GM19397 (cell line): ENCODE measurements at regions not wholly inside any gene's neighbourhood (a gene's known extent, or its start where the extent isn't known, plus 50 kb on each side); places are given as distances from the start of the nearest gene placed in this dataset.

Experiments
- ATAC-seq: cut with Tn5 transposase; IDR thresholded peaks from one replicate; pipeline ENCODE4 v1.9.1; 2021; ENCODE audit warnings: mild to moderate bottlenecking, moderate library complexity; ENCODE audit not compliant: unreplicated experiment

DNA sequence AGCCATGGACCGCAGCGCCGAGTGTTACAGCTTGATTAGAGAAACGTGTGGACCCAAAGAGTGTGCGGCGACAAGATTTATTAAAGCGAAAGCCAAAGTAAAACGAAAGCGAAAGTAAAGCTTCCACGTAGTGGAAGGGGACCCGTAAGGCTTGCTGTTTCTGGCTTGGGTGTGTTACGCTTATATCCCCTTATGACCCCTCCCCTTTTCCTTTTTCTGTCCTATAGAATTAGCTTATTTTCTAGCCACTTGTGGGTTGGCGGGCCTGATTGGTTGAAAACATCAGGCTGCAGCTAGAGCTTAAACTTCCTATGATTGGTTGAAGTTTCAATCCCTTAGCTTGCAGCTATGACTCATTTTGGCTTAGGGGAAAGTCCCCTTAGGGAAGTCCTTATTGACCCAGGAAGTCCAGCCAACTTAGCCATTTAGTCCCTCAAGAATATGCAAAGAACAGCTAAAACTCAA is 969.7 kb downstream of the DCDC2C start:
- ATAC-seq = no peak

- ATAC-seq = no peak
Measured at GRCh38 chr2:4674007-4674406, 970.6 kb downstream of the DCDC2C start.

- ATAC-seq = no peak
Measured at GRCh38 chr2:4675295-4675694, 971.9 kb downstream of the DCDC2C start.

- ATAC-seq = no peak
Measured at GRCh38 chr2:4678927-4679326, 975.6 kb downstream of the DCDC2C start.

DNA sequence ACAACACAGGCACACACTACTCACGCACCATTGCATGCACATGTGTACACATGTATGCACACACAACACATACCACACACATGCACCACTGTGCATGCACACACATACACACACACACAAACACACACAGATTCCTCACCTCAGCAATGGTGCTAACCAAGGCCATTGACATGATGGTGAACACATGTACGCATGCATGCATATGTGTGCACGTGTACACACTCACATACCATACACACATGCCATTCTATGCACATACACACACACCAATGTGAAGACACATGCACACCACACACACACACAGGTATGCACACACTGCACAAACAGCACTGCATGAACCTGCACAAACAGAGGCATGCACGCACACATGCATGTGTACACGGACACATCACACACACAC is 976.0 kb downstream of the DCDC2C start:
- ATAC-seq = no peak

DNA sequence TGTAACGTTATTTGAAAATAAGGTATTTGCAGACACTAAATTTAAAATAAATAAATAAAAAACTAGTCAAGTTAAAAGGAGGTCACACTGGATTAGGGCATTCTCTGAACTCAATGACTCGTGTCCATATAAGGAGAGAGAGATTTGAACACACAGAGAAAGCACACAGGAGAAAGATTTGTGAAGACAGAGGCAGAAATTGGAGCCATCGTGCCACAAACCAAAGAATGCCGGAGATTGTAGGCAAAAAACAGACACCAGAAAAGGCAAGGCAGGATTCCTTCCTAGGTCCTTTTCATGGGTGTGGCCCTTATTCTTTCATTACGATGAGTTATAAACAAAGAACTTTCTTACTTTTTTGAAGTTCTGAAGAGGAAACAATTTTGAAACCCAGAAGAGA is 981.5 kb downstream of the DCDC2C start:
- no peak for ATAC-seq

DNA sequence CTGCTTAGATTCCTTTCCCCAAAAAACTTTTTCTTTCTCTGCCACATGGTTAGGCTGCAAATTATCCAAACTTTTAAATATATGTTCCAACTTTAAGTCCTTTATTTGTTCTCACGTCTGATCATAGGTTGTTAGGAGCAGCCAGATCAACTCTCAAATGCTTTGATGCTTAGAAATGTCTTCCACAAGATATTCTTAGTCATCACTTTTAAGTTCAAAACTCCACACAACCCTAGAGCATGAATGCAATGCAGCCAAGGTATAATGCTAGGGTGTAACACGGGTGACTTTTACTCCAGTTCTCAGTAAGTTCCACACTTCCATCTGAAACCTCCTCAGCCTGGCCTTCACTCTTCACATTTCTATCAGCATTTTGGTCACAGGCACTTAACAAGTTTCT is 987.5 kb downstream of the DCDC2C start:
- no peak for ATAC-seq

GRCh38 chr2:4693266-4693665 is 989.9 kb downstream of the DCDC2C start:
- ATAC-seq = no peak

DNA sequence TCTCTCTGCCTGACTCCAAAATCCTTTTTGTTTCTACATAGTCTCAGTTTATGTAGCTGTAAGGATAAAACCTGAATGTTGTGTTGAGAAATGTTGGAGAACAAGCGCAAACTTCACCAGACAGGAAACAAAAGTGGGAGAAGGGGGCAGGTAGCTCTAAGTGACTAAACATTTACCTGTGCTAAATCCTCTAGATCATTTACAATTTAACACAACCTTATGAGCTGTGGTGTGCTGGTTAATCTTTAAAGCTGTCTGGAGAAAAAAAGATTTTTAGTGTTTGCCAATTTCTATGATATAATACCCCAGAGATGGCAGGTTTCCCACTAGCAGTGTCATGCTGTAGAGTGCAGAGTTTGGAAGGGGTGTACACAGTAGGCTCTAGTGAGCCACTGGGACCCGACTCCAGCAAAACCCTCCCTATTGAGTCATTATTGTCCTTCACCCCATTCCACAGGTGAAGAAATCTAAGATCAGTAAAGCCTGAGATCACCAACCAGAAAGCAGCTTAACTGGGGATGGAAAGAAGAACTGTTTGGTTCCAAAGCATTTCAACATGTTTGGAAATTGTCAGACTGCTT is 992.0 kb downstream of the DCDC2C start:
- ATAC-seq = no peak

- no peak for ATAC-seq
Measured at GRCh38 chr2:4715065-4715464, 977.1 kb upstream of the SOX11 start.

DNA sequence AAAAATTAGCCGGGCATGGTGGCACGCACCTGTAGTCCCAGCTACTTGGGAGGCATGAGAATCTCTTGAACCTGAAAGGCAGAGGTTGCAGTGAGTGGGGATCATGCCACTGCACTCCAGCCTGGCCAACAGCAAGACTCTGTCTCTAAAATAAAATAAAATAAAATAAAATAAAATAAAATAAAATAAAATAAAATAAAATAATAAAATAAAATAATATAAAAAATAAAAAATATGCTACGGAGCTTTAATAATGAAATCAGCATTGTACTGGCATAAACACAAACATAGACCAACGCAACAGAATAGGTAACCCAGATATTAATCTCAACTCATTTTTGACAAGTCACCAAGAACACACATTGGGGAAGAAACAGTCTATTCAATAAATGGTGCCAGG is 973.4 kb upstream of the SOX11 start:
- no peak for ATAC-seq

DNA sequence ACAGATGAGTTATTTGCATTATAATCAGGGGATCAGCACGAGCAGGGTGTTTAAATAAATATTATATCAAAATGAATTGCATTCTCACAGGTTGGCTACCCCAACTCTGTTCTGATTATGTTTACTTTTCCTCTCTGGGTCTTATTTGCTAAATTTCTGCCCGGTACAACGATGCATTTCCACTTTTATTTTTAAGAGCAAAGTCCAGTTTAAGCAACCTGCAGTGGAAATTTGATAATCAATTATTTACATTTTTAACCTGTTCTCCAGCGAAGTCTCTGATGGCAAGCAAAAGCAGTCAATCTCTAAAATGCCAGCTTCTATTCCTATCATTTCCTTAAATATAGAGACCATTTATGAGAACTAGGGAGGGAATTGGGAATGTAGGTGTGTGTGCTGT is 966.6 kb upstream of the SOX11 start:
- ATAC-seq = no peak

GRCh38 chr2:4732560-4732959 is 959.6 kb upstream of the SOX11 start:
- no peak for ATAC-seq

GRCh38 chr2:4745056-4745991 is 946.9 kb upstream of the SOX11 start:
- ATAC-seq = no peak

- no peak for ATAC-seq
Measured at GRCh38 chr2:4753721-4754120, 938.5 kb upstream of the SOX11 start.

DNA sequence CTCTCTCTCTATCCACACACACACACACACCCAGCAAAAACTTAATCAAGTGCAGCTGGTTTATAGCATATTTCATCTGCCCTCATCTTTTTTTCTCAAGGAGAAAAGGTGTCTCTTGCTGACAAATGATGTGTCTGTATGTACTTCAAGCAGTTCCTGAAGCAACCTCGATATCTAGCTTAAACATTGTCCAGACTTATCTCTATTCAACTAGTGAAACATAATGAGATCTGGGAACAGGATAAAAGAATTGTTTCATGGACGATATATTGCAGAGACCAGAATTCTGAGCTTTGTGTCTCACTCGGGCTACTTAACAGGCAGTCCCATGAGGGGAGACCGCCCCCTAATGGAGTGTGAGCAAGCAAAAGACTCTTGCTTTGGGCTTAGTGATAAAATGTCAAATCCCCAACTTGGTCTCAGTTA is 929.2 kb upstream of the SOX11 start:
- no peak for ATAC-seq

DNA sequence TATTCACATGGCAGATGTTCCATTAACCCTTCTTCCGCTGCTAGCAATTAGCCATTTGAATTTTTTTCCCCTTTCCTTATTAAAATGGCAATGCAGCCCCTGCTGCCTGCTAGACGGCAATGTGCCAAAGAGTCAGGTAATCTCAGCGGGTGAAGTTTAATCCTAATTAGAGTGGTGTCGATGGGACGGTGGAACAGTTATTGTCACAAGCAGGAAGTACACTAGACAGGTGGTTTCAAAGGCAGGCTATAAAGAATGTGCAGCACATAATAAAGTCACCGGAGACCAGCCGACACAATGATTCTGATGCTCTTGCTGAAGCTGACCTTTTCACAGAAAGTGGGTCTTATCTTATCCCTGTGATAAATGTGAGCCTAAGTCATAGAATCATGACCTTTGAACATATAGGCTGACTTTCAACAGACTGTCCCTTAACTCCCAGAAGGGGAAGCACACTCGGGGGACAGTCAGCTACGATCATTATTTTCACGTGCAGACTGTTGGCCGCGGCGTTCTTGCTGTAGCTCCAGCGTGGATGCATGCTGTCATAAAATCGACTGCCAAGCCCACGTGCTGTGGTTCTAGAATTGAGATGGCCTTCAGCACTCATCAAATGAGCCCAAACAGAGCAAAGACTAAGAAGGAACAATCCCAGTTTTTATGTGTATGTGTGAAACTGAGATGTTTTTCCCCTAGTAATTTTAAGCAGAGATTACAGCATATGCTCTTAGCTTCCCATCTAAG is 926.2 kb upstream of the SOX11 start:
- no peak for ATAC-seq

- no peak for ATAC-seq
Measured at GRCh38 chr2:4775668-4776067, 916.5 kb upstream of the SOX11 start.

DNA sequence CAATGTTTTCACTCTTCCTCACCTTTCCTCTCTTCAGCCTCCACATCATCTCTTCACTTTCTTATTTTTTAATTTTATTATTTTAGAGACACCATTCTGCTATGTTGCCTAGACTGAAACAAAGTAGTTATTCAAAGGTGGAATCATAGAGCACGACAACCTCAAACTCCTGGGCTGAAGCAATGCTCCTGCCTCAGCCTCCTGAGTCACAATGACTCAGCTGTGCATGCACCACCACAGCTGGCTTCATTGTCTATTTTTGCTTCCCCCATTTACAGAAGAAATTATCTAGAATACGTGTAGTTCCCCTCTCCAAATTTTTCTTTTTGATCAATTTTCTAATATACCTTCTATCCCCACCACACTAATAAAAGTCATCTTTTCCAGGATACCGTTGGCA is 911.5 kb upstream of the SOX11 start:
- ATAC-seq = no peak

GRCh38 chr2:4782647-4783046 is 909.5 kb upstream of the SOX11 start:
- ATAC-seq = no peak

DNA sequence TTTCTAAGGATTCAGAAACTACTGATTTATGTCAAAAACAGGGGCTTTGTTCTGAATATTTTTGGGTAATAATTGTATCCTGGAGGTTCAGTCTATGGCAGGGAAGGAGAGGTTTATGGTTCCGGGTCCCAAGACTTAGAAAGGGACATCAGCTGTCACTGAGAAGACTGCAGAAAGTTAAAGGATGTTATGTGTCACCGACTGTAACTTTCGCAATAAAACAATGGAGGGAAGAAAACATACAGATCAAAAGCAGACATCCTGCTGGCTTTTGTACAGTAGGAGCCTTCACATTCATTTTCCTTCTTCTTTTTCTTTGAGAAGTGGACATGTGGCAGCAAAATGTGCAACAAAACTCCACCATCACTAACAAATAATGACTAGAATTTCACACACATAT is 900.7 kb upstream of the SOX11 start:
- ATAC-seq = no peak

- no peak for ATAC-seq
Measured at GRCh38 chr2:4792126-4792525, 900.1 kb upstream of the SOX11 start.
